CD14-positive monocyte (primary cell): ENCODE measurements at regions not wholly inside any gene's neighbourhood (a gene's known extent, or its start where the extent isn't known, plus 50 kb on each side); places are given as distances from the start of the nearest gene placed in this dataset.

Experiments used
- DNase-seq, 3 donors: peaks; one replicate each; pipeline ENCODE4 v3.0.0-alpha.2; 2011 to 2022
- H2AFZ ChIP-seq: 2 replicates; pipeline ENCODE4 v1.6.0; 2012; ENCODE audit warnings: mild to moderate bottlenecking, low read depth, low read length, inconsistent platforms; ENCODE audit not compliant: insufficient read depth, poor library complexity, severe bottlenecking
- H3K27ac ChIP-seq, 2 donors: 1 replicate in 1 of 2; 2 replicates in 1 of 2; pipeline ENCODE4 v1.5.1; 2012 to 2013; ENCODE audit warnings: low read length in 2 of 2, control low read depth in 1 of 2, inconsistent platforms in 1 of 2, low read depth in 1 of 2, mild to moderate bottlenecking in 1 of 2
- H3K27me3 ChIP-seq, 2 donors: one replicate each; pipeline versions ENCODE4 v1.6.0 to v1.6.1; 2011 to 2013; ENCODE audit warnings: low read length in 2 of 2; ENCODE audit not compliant: control insufficient read depth in 2 of 2, insufficient read depth in 2 of 2
- H3K36me3 ChIP-seq, 2 donors: replicated peaks in 1 of 2; 1 replicate in 1 of 2; 2 replicates in 1 of 2; pipeline versions ENCODE4 v1.5.1 to v1.6.1; 2012 to 2013; ENCODE audit warnings: low read length in 2 of 2, control low read depth in 1 of 2, inconsistent platforms in 1 of 2, mild to moderate bottlenecking in 1 of 2; ENCODE audit not compliant: insufficient read depth in 2 of 2, control insufficient read depth in 1 of 2
- H3K4me1 ChIP-seq, 2 donors: 1 replicate in 1 of 2; 2 replicates in 1 of 2; pipeline versions ENCODE4 v1.5.1 to v1.6.1; 2012 to 2013; ENCODE audit warnings: low read length in 2 of 2, control low read depth in 1 of 2, inconsistent platforms in 1 of 2, mild to moderate bottlenecking in 1 of 2, moderate library complexity in 1 of 2; ENCODE audit not compliant: insufficient read depth in 2 of 2, control insufficient read depth in 1 of 2
- H3K4me2 ChIP-seq: replicated peaks from 2 replicates; pipeline ENCODE3; 2012; ENCODE audit warnings: low read length, moderate library complexity, mild to moderate bottlenecking; ENCODE audit not compliant: poor library complexity, severe bottlenecking; ENCODE audit errors: extremely low read depth
- H3K4me3 ChIP-seq, 3 experiments: fragments of 200-600 bp in 1 of 3; sonication (generic) in 1 of 3; replicated peaks in 1 of 3; 1 replicate in 2 of 3; 2 replicates in 1 of 3; pipeline ENCODE4 v1.5.1; 2011 to 2013; ENCODE audit warnings: low read length in 3 of 3, mild to moderate bottlenecking in 3 of 3, control low read depth in 2 of 3, low read depth in 2 of 3, inconsistent platforms in 1 of 3, moderate library complexity in 1 of 3
- H3K79me2 ChIP-seq: 2 replicates; pipeline ENCODE4 v1.6.0; 2012; ENCODE audit warnings: mild to moderate bottlenecking, control low read depth, inconsistent platforms, low read length, moderate library complexity; ENCODE audit not compliant: insufficient read depth
- H3K9ac ChIP-seq: 2 replicates; pipeline ENCODE4 v1.6.0; 2017; ENCODE audit warnings: low read length, mild to moderate bottlenecking; ENCODE audit not compliant: insufficient read depth, poor library complexity, severe bottlenecking
- H3K9me3 ChIP-seq, 2 donors: replicated peaks in 1 of 2; 1 replicate in 1 of 2; 2 replicates in 1 of 2; pipeline versions ENCODE4 v1.5.1 to v1.6.1; 2012 to 2013; ENCODE audit warnings: low read length in 2 of 2, control low read depth in 1 of 2; ENCODE audit not compliant: control insufficient read depth in 1 of 2, insufficient read depth in 1 of 2
- H4K20me1 ChIP-seq: 2 replicates; pipeline ENCODE4 v1.6.0; 2012; ENCODE audit warnings: mild to moderate bottlenecking, low read length, control low read depth, moderate library complexity; ENCODE audit not compliant: insufficient read depth
- H3K27ac Mint-ChIP-seq, 7 donors: one replicate each; pipeline ENCODE4 v1.8.0; 2020; ENCODE audit warnings: mild to moderate bottlenecking in 7 of 7, mixed read lengths in 7 of 7, moderate library complexity in 6 of 7, inconsistent platforms in 2 of 7
- H3K27me3 Mint-ChIP-seq, 3 donors: one replicate each; pipeline ENCODE4 v1.8.0; 2021 to 2022; ENCODE audit warnings: low read depth in 3 of 3, mild to moderate bottlenecking in 3 of 3, mixed read lengths in 3 of 3, moderate library complexity in 3 of 3, inconsistent platforms in 1 of 3
- H3K36me3 Mint-ChIP-seq, 2 donors: one replicate each; pipeline ENCODE4 v1.8.0; 2020; ENCODE audit warnings: mixed read lengths in 2 of 2, inconsistent platforms in 1 of 2, mild to moderate bottlenecking in 1 of 2
- H3K4me1 Mint-ChIP-seq: one replicate; pipeline ENCODE4 v1.8.0; 2020; ENCODE audit warnings: mild to moderate bottlenecking, mixed read lengths
- H3K4me3 Mint-ChIP-seq, 2 donors: one replicate each; pipeline ENCODE4 v1.8.0; 2020; ENCODE audit warnings: mild to moderate bottlenecking in 2 of 2, mixed read lengths in 2 of 2, moderate library complexity in 1 of 2
- H3K9me3 Mint-ChIP-seq, 7 donors: one replicate each; pipeline ENCODE4 v1.8.0; 2020 to 2022; ENCODE audit warnings: mixed read lengths in 7 of 7, mild to moderate bottlenecking in 6 of 7, moderate library complexity in 6 of 7, inconsistent platforms in 2 of 7
- WGBS: methylation state at CpG from one replicate; pipeline ENCODE4 v1.1.5; 2013; ENCODE audit warnings: missing lambda C conversion rate; ENCODE audit not compliant: insufficient coverage; 5-methylcytosine and 5-hydroxymethylcytosine counted together
- intact Hi-C, 2 donors: fragments of 100-400 bp; cut with micrococcal nuclease; formaldehyde crosslinking; loops; one replicate each; pipeline versions ENCODE4 v1.15.0 to v1.15.1; 2023
- TF ChIP-seq, protein P1 (sequence below): fragments of 200-600 bp; IDR thresholded peaks from one replicate; pipeline ENCODE4 v1.8.0; 2022; ENCODE audit warnings: antibody characterized with exemption, mild to moderate bottlenecking

DNA sequence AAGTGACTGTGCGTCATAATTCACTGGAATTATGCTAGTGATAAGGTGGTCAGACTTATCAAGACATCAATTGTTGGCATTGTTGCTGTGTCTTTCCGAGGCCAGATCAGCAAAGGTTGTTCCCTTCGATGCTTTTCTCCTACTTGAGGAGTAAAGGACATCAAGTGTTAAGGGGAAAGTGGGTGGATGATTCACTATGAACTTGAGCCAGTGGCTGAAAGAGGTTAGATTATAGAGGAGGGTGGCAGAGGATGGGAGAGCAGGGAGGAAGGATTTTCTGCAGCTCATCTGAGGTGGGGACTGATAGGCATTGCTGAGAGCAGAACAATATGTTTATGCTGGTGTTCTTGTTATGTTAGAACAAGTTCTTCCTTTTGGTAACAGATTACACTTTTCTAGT lies 131.4 kb upstream of the AGR3 start:
- H3K4me2 ChIP-seq = no peak overlapping the region
- Mint-ChIP-seq H3K27me3 (no peaks in the 10 kb centered on the region), H3K9me3 (peaks cover 0 to 2% (median 0%) of the 10 kb centered on the region in 7 donors), H3K4me1 (peaks cover 34% of the 10 kb centered on the region), H3K4me3 (no peak overlapping the region), H3K36me3 (peaks cover 0 to 2% of the 10 kb centered on the region in 2 donors), H3K27ac (no peak overlapping the region)
- H3K4me1 ChIP-seq = peaks cover 21 to 34% of the 10 kb centered on the region in 2 donors
- intact Hi-C loops = no loop called here
- no peak overlapping the region for H3K4me3 ChIP-seq
- TF ChIP-seq, protein P1, sequence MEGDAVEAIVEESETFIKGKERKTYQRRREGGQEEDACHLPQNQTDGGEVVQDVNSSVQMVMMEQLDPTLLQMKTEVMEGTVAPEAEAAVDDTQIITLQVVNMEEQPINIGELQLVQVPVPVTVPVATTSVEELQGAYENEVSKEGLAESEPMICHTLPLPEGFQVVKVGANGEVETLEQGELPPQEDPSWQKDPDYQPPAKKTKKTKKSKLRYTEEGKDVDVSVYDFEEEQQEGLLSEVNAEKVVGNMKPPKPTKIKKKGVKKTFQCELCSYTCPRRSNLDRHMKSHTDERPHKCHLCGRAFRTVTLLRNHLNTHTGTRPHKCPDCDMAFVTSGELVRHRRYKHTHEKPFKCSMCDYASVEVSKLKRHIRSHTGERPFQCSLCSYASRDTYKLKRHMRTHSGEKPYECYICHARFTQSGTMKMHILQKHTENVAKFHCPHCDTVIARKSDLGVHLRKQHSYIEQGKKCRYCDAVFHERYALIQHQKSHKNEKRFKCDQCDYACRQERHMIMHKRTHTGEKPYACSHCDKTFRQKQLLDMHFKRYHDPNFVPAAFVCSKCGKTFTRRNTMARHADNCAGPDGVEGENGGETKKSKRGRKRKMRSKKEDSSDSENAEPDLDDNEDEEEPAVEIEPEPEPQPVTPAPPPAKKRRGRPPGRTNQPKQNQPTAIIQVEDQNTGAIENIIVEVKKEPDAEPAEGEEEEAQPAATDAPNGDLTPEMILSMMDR = no peak
- no peak overlapping the region for H3K27ac ChIP-seq
- no peak overlapping the region for H2AFZ ChIP-seq
- H3K36me3 ChIP-seq = no peaks in the 10 kb centered on the region
- no peaks in the 10 kb centered on the region for H3K79me2 ChIP-seq
- WGBS = 97% methylated on average over 3 of the region's 3 CpGs
- H4K20me1 ChIP-seq = no peaks in the 10 kb centered on the region
- H3K9me3 ChIP-seq = no peaks in the 10 kb centered on the region
- DNase-seq = no peak
- no peak overlapping the region for H3K9ac ChIP-seq
- no peaks in the 10 kb centered on the region for H3K27me3 ChIP-seq

DNA sequence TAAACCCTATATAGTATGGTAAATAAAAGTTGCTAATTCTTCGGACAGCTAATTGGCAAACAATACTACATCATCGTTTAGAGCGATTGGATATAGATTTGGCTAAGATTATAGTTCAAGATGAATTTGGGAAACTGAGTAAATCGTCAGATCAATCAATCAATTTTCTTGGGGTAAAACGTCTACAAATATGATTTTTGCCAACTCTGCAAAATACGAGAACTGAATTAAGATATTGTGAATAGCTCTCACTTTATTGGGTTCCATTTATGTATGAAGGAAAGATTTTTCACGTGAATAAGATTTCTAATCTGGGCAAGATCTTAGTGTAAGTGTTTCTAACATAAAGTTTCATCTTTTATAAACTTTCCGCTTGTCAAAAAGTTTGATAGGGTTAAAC lies 132.9 kb upstream of the AGR3 start:
- H3K27me3 ChIP-seq = no peaks in the 10 kb centered on the region
- Mint-ChIP-seq H3K36me3 (peaks cover 0 to 2% of the 10 kb centered on the region in 2 donors), H3K4me1 (peaks cover 19% of the 10 kb centered on the region), H3K27ac (no peak overlapping the region), H3K4me3 (no peak overlapping the region), H3K9me3 (peaks cover 0 to 2% (median 0%) of the 10 kb centered on the region in 7 donors), H3K27me3 (no peaks in the 10 kb centered on the region)
- H2AFZ ChIP-seq = no peak overlapping the region
- TF ChIP-seq, protein P1 = no peak
- DNase-seq = no peak
- WGBS = 100% methylated on average over 3 of the region's 8 CpGs
- no peaks in the 10 kb centered on the region for H3K79me2 ChIP-seq
- H3K9ac ChIP-seq = no peak overlapping the region
- no peaks in the 10 kb centered on the region for H3K9me3 ChIP-seq
- H3K36me3 ChIP-seq = no peaks in the 10 kb centered on the region
- no peak overlapping the region for H3K4me2 ChIP-seq
- peaks cover 10 to 20% of the 10 kb centered on the region in 2 donors for H3K4me1 ChIP-seq
- H4K20me1 ChIP-seq = no peaks in the 10 kb centered on the region
- no peak overlapping the region for H3K27ac ChIP-seq
- intact Hi-C loops = no loop called here
- H3K4me3 ChIP-seq = no peak overlapping the region
